ENCODE measurements at regions not wholly inside any gene's neighbourhood (a gene's known extent, or its start where the extent isn't known, plus 50 kb on each side); places are given as distances from the start of the nearest gene placed in this dataset.

GRCh38 chrX:140274811-140275525 is 229.9 kb downstream of the SOX3 start:
- TF ChIP-seq CTCF (IDR thresholded peaks at IDR 0.05; ENCODE audit: low read depth, low read length, missing input control), result no peak
- no peak for TF ChIP-seq SP1 (IDR thresholded peaks at IDR 0.05)
- no peak for TF ChIP-seq MAX (IDR thresholded peaks at IDR 0.05)
- TF ChIP-seq ZBTB33 (IDR thresholded peaks at IDR 0.05), result no peak
- TF ChIP-seq JUND (IDR thresholded peaks at IDR 0.05), result no peak
